Lower leg skin (tissue), 4 donors: ENCODE measurements at regions not wholly inside any gene's neighbourhood (a gene's known extent, or its start where the extent isn't known, plus 50 kb on each side); places are given as distances from the start of the nearest gene placed in this dataset.

ENCODE experiments used
- DNase-seq, 2 donors: peaks; one replicate each; pipeline ENCODE4 v3.0.0-alpha.2; 2019; ENCODE audit warnings: low spot score in 2 of 2
- H3K4me3 ChIP-seq: fragments of 200-600 bp; sonication (generic); 2 replicates; pipeline ENCODE4 v1.5.1; 2017; ENCODE audit warnings: mild to moderate bottlenecking, low read depth; ENCODE audit not compliant: poor library complexity, severe bottlenecking
- CTCF ChIP-seq, 3 donors: fragments of 450-650 bp; IDR thresholded peaks; one replicate each; pipeline ENCODE4 v1.5.1; 2016; ENCODE audit warnings: antibody characterized with exemption in 3 of 3, mild to moderate bottlenecking in 3 of 3, moderate library complexity in 2 of 3
- POLR2A ChIP-seq, 2 donors: fragments of 450-650 bp; IDR thresholded peaks; one replicate each; pipeline ENCODE4 v1.6.1; 2016 to 2017; ENCODE audit warnings: antibody characterized with exemption in 2 of 2, mild to moderate bottlenecking in 1 of 2, moderate library complexity in 1 of 2
- WGBS, 2 donors: methylation state at CpG; one replicate each; pipeline ENCODE4 v1.1.5; 2018; 5-methylcytosine and 5-hydroxymethylcytosine counted together
- intact Hi-C: fragments of 100-400 bp; cut with DNase I; formaldehyde crosslinking; loops from one replicate; pipeline ENCODE4 v1.15.0; 2023; ENCODE audit warnings: low total_unique reads

- peak in 1 of 2 donors; percentile 80 for DNase-seq
- intact Hi-C loops = no loop called here
- 83 to 86% methylated on average over 3 of the region's 3 CpGs for WGBS, 2 donors
- no peak for TF ChIP-seq CTCF (IDR thresholded peaks at IDR 0.05)
- TF ChIP-seq POLR2A (IDR thresholded peaks at IDR 0.05) = no peak
- H3K4me3 ChIP-seq = no peak overlapping the region
These were observed 1323.8 kb downstream of the UQCRFS1 start for GRCh38 chr19:27889156-27889555.

GRCh38 chr19:27887946-27888345 is 1325.0 kb downstream of the UQCRFS1 start:
- H3K4me3 ChIP-seq = no peak overlapping the region
- intact Hi-C loops = no loop called here
- no peak for TF ChIP-seq CTCF (IDR thresholded peaks at IDR 0.05)
- TF ChIP-seq POLR2A (IDR thresholded peaks at IDR 0.05) = no peak
- 53 to 59% methylated on average over 2 of the region's 2 CpGs for WGBS, 2 donors
- peak in 1 of 2 donors; percentile 49 for DNase-seq

- peak in 1 of 2 donors; percentile 72 for DNase-seq
- WGBS, 2 donors = 84 to 85% methylated on average over 7 of the region's 7 CpGs
- intact Hi-C loops = no loop called here
- no peak for TF ChIP-seq POLR2A (IDR thresholded peaks at IDR 0.05)
- TF ChIP-seq CTCF (IDR thresholded peaks at IDR 0.05) = no peak
- H3K4me3 ChIP-seq = no peak overlapping the region
These were observed 1327.6 kb downstream of the UQCRFS1 start for GRCh38 chr19:27885359-27885758.

- no peak overlapping the region for H3K4me3 ChIP-seq
- intact Hi-C loops = no loop called here
- TF ChIP-seq CTCF (IDR thresholded peaks at IDR 0.05) = no peak
- no peak for TF ChIP-seq POLR2A (IDR thresholded peaks at IDR 0.05)
- DNase-seq = no peak
- 72 to 87% methylated on average over 2 of the region's 2 CpGs for WGBS, 2 donors
These were observed 1328.6 kb downstream of the UQCRFS1 start for GRCh38 chr19:27884376-27884775.

- 92 to 93% methylated on average over 3 of the region's 3 CpGs for WGBS, 2 donors
- DNase-seq = peak in 1 of 2 donors; percentile 17
- TF ChIP-seq CTCF (IDR thresholded peaks at IDR 0.05) = no peak
- TF ChIP-seq POLR2A (IDR thresholded peaks at IDR 0.05) = no peak
- H3K4me3 ChIP-seq = no peak overlapping the region
- intact Hi-C loops = no loop called here
These were observed 1331.7 kb downstream of the UQCRFS1 start for GRCh38 chr19:27881213-27881612.

GRCh38 chr19:27876976-27877512 is 1335.9 kb downstream of the UQCRFS1 start:
- WGBS, 2 donors = 68 to 75% methylated on average over 6 of the region's 6 CpGs

More at GRCh38 chr19:27876976-27877512, 1335.9 kb downstream of the UQCRFS1 start:
- TF ChIP-seq CTCF (IDR thresholded peaks at IDR 0.05) (no peak), POLR2A (IDR thresholded peaks at IDR 0.05) (no peak)
- intact Hi-C loops = no loop called here
- DNase-seq = no peak
- H3K4me3 ChIP-seq = no peak overlapping the region
